HG02884 (cell line): ENCODE measurements at regions not wholly inside any gene's neighbourhood (a gene's known extent, or its start where the extent isn't known, plus 50 kb on each side); places are given as distances from the start of the nearest gene placed in this dataset.
"Not testable (repeated sequence)": the region's sequence is repeated elsewhere in the genome, so short reads cannot be mapped to it uniquely, and the experiment has no call there.

Experiments used
- ATAC-seq: cut with Tn5 transposase; IDR thresholded peaks from one replicate; pipeline ENCODE4 v1.9.1; 2021; ENCODE audit warnings: mild to moderate bottlenecking, moderate library complexity; ENCODE audit not compliant: unreplicated experiment

GRCh38 chr13:65273811-65274420, 1956.2 kb downstream of the PCDH9 start:
- not testable (repeated sequence) for ATAC-seq

- no peak for ATAC-seq
Observed at GRCh38 chr13:65268009-65268408, 1962.1 kb downstream of the PCDH9 start.

- ATAC-seq = no peak
Observed at GRCh38 chr13:65265988-65266387, 1964.1 kb downstream of the PCDH9 start.

- ATAC-seq = no peak
Observed at GRCh38 chr13:65264066-65264465, 1966.1 kb downstream of the PCDH9 start.

GRCh38 chr13:65260946-65261891, 1968.9 kb downstream of the PCDH9 start:
- ATAC-seq = no peak

GRCh38 chr13:65240773-65241172, 1989.4 kb downstream of the PCDH9 start:
- no peak for ATAC-seq

- no peak for ATAC-seq
Observed at GRCh38 chr13:65236841-65237418, 1993.2 kb downstream of the PCDH9 start.

GRCh38 chr13:65217471-65217995, 2012.6 kb downstream of the PCDH9 start:
- ATAC-seq = no peak

GRCh38 chr13:65202845-65203244, 2027.3 kb downstream of the PCDH9 start:
- not testable (repeated sequence) for ATAC-seq

- no peak for ATAC-seq
Observed at GRCh38 chr13:65188721-65189120, 2041.4 kb downstream of the PCDH9 start.

GRCh38 chr13:65168026-65168425, 2062.1 kb downstream of the PCDH9 start:
- no peak for ATAC-seq

GRCh38 chr13:65166675-65167074, 2063.5 kb downstream of the PCDH9 start:
- no peak for ATAC-seq

- no peak for ATAC-seq
Observed at GRCh38 chr13:65159803-65160202, 2070.3 kb downstream of the PCDH9 start.

- no peak for ATAC-seq
Observed at GRCh38 chr13:65155861-65156260, 2074.3 kb downstream of the PCDH9 start.

GRCh38 chr13:65154661-65155447, 2075.3 kb downstream of the PCDH9 start:
- no peak for ATAC-seq

- ATAC-seq = no peak
Observed at GRCh38 chr13:65149687-65150086, 2080.4 kb downstream of the PCDH9 start.

- ATAC-seq = no peak
Observed at GRCh38 chr13:65143920-65144319, 2086.2 kb downstream of the PCDH9 start.

- no peak for ATAC-seq
Observed at GRCh38 chr13:65133094-65133493, 2097.0 kb downstream of the PCDH9 start.

- no peak for ATAC-seq
Observed at GRCh38 chr13:65125236-65125635, 2104.9 kb downstream of the PCDH9 start.

GRCh38 chr13:65112531-65112941, 2117.6 kb downstream of the PCDH9 start:
- no peak for ATAC-seq

- ATAC-seq = no peak
Observed at GRCh38 chr13:65112123-65112522, 2118.0 kb downstream of the PCDH9 start.
